ENCODE measurements at regions not wholly inside any gene's neighbourhood (a gene's known extent, or its start where the extent isn't known, plus 50 kb on each side); places are given as distances from the start of the nearest gene placed in this dataset.
"Not testable (repeated sequence)": the region's sequence is repeated elsewhere in the genome, so short reads cannot be mapped to it uniquely, and the experiment has no call there.

DNA sequence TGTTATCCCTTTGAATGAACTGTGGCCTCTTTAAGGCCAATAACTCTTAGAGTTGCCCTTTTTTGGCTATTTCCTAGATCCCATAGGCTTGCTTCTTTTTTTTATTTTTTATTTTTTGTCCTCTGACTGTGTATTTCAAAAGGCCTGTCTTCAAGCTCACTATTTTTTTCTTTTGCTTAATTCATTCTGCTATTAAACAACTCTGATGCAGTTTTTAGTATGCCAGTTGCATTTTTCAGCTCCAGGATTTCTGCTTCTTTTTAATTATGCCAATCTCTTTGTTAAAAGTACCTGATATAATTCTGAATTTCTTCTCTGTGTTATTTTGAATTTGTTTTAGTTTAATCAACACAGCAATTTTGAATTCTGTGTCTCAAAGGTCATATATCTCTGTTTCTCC is 912.1 kb downstream of the PLOD2 start:
- intact Hi-C loops (cut with micrococcal nuclease; ENCODE audit: unreplicated experiment), result no loop called here
- Histone ChIP-seq H3K36me3 (ENCODE audit: insufficient read depth, low read length, poor library complexity, severe bottlenecking) (no peaks in the 10 kb centered on the region), H3K27me3 (replicated peaks; ENCODE audit: insufficient read depth, low read depth, low read length, poor library complexity) (no peaks in the 10 kb centered on the region), H3K9me3 (ENCODE audit: low read depth, low read length, poor library complexity, severe bottlenecking) (peaks cover 17% of the 10 kb centered on the region), H3K4me3 (ENCODE audit: low read depth, low read length, poor library complexity, severe bottlenecking) (no peak overlapping the region), H3K27ac (ENCODE audit: low read depth, low read length, poor library complexity, severe bottlenecking) (no peak overlapping the region), H3K4me1 (ENCODE audit: insufficient read depth, low read length, poor library complexity, severe bottlenecking) (peaks cover 8% of the 10 kb centered on the region)
- CTCF ChIA-PET, result no interaction called here
- BruUV-seq (replicated peaks), result no TSS peak
- no peak for DNase-seq (ENCODE audit: low spot score)
- TF ChIP-seq EZH2 (IDR thresholded peaks at IDR 0.05; ENCODE audit: borderline replicate concordance, low read depth, low read length, poor library complexity, severe bottlenecking) (no peak), CTCF (conservative IDR thresholded peaks at IDR 0.05; ENCODE audit: low read depth, low read length) (no peak)
- POLR2A ChIA-PET (ENCODE audit: low non-redundant PET), result no interaction called here

- peak; percentile 73 for DNase-seq (ENCODE audit: low spot score)
- Histone ChIP-seq H3K4me3 (ENCODE audit: low read depth, low read length, poor library complexity, severe bottlenecking) (no peak overlapping the region), H3K36me3 (ENCODE audit: insufficient read depth, low read length, poor library complexity, severe bottlenecking) (no peaks in the 10 kb centered on the region), H3K9me3 (ENCODE audit: low read depth, low read length, poor library complexity, severe bottlenecking) (peaks cover 17% of the 10 kb centered on the region), H3K27ac (ENCODE audit: low read depth, low read length, poor library complexity, severe bottlenecking) (no peak overlapping the region), H3K4me1 (ENCODE audit: insufficient read depth, low read length, poor library complexity, severe bottlenecking) (peaks cover 8% of the 10 kb centered on the region), H3K27me3 (replicated peaks; ENCODE audit: insufficient read depth, low read depth, low read length, poor library complexity) (no peaks in the 10 kb centered on the region)
- intact Hi-C loops (cut with micrococcal nuclease; ENCODE audit: unreplicated experiment), result no loop called here
- POLR2A ChIA-PET (ENCODE audit: low non-redundant PET), result no interaction called here
- CTCF ChIA-PET, result no interaction called here
- no TSS peak for BruUV-seq (replicated peaks)
- TF ChIP-seq CTCF (conservative IDR thresholded peaks at IDR 0.05; ENCODE audit: low read depth, low read length) (no peak), EZH2 (IDR thresholded peaks at IDR 0.05; ENCODE audit: borderline replicate concordance, low read depth, low read length, poor library complexity, severe bottlenecking) (no peak)
These were observed 909.7 kb downstream of the PLOD2 start for GRCh38 chr3:145251311-145251710.

DNA sequence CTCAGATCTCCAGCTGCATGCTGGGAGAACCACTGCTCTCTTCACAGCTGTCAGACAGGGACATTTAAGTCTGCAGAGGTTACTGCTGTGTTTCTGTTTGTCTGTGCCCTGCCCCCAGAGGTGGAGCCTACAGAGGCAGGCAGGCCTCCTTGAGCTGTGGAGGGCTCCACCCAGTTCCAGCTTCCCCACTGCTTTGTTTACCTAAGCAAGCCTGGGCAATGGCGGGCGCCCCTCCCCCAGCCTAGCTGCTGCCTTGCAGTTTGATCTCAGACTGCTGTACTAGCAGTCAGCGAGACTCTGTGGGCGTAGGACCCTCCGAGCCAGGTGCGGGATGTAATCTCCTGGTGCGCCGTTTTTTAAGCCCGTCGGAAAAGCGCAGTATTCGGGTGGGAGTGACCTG is 903.0 kb downstream of the PLOD2 start:
- CTCF ChIA-PET; H3K9me3 ChIP-seq (ENCODE audit: low read depth, low read length, poor library complexity, severe bottlenecking); DNase-seq (ENCODE audit: low spot score); H3K36me3 ChIP-seq (ENCODE audit: insufficient read depth, low read length, poor library complexity, severe bottlenecking); H3K27ac ChIP-seq (ENCODE audit: low read depth, low read length, poor library complexity, severe bottlenecking); H3K27me3 ChIP-seq (replicated peaks; ENCODE audit: insufficient read depth, low read depth, low read length, poor library complexity); BruUV-seq (replicated peaks); intact Hi-C loops (cut with micrococcal nuclease; ENCODE audit: unreplicated experiment); H3K4me1 ChIP-seq (ENCODE audit: insufficient read depth, low read length, poor library complexity, severe bottlenecking); POLR2A ChIA-PET (ENCODE audit: low non-redundant PET); H3K4me3 ChIP-seq (ENCODE audit: low read depth, low read length, poor library complexity, severe bottlenecking): not testable (repeated sequence)

GRCh38 chr3:145259166-145259880 is 901.7 kb downstream of the PLOD2 start:
- intact Hi-C loops (cut with micrococcal nuclease; ENCODE audit: unreplicated experiment), result no loop called here
- ChIA-PET POLR2A (ENCODE audit: low non-redundant PET) (no interaction called here), CTCF (no interaction called here)
- no peak for DNase-seq (ENCODE audit: low spot score)
- Histone ChIP-seq H3K36me3 (ENCODE audit: insufficient read depth, low read length, poor library complexity, severe bottlenecking) (no peaks in the 10 kb centered on the region), H3K27me3 (replicated peaks; ENCODE audit: insufficient read depth, low read depth, low read length, poor library complexity) (no peaks in the 10 kb centered on the region), H3K4me3 (ENCODE audit: low read depth, low read length, poor library complexity, severe bottlenecking) (no peak overlapping the region), H3K4me1 (ENCODE audit: insufficient read depth, low read length, poor library complexity, severe bottlenecking) (no peaks in the 10 kb centered on the region), H3K27ac (ENCODE audit: low read depth, low read length, poor library complexity, severe bottlenecking) (no peak overlapping the region), H3K9me3 (ENCODE audit: low read depth, low read length, poor library complexity, severe bottlenecking) (no peaks in the 10 kb centered on the region)
- no TSS peak for BruUV-seq (replicated peaks)
- no peak for TF ChIP-seq EZH2 (IDR thresholded peaks at IDR 0.05; ENCODE audit: borderline replicate concordance, low read depth, low read length, poor library complexity, severe bottlenecking)

GRCh38 chr3:145263458-145263857 is 897.5 kb downstream of the PLOD2 start:
- H3K36me3 ChIP-seq (ENCODE audit: insufficient read depth, low read length, poor library complexity, severe bottlenecking); H3K4me1 ChIP-seq (ENCODE audit: insufficient read depth, low read length, poor library complexity, severe bottlenecking); POLR2A ChIA-PET (ENCODE audit: low non-redundant PET); BruUV-seq (replicated peaks); H3K27ac ChIP-seq (ENCODE audit: low read depth, low read length, poor library complexity, severe bottlenecking); CTCF ChIA-PET; H3K9me3 ChIP-seq (ENCODE audit: low read depth, low read length, poor library complexity, severe bottlenecking); H3K27me3 ChIP-seq (replicated peaks; ENCODE audit: insufficient read depth, low read depth, low read length, poor library complexity); H3K4me3 ChIP-seq (ENCODE audit: low read depth, low read length, poor library complexity, severe bottlenecking); intact Hi-C loops (cut with micrococcal nuclease; ENCODE audit: unreplicated experiment); DNase-seq (ENCODE audit: low spot score): not testable (repeated sequence)

Data from A673 (cell line).